Activated CD4-positive, alpha-beta memory T cell treated with anti-CD3 and anti-CD28 coated beads, Interleukin-2, amount 10 ng/mL, durations not matched to agents 7 days and 5 days (primary cell): ENCODE measurements at regions not wholly inside any gene's neighbourhood (a gene's known extent, or its start where the extent isn't known, plus 50 kb on each side); places are given as distances from the start of the nearest gene placed in this dataset.
"Not testable (repeated sequence)": the region's sequence is repeated elsewhere in the genome, so short reads cannot be mapped to it uniquely, and the experiment has no call there.

Source experiments
- CTCF ChIA-PET: fragments of 350-600 bp; sonication (Branson Sonifier 250); formaldehyde crosslinking; loops from one replicate; lab custom pipeline; 2021; ENCODE audit warnings: antibody characterized with exemption, inconsistent platforms; lab: Charles Lee
- POLR2A ChIA-PET: fragments of 350-600 bp; sonication (Branson Sonifier 250); formaldehyde crosslinking; loops from one replicate; lab custom pipeline; 2021; ENCODE audit warnings: antibody characterized with exemption; lab: Charles Lee
- DNase-seq: peaks from one replicate; pipeline ENCODE4 v3.0.0-alpha.2; 2020
- H3K27ac Mint-ChIP-seq: one replicate; pipeline ENCODE4 v1.8.0; 2021; ENCODE audit warnings: mild to moderate bottlenecking, mixed read lengths
- H3K27me3 Mint-ChIP-seq: one replicate; pipeline ENCODE4 v1.8.0; 2021; ENCODE audit warnings: mixed read lengths
- H3K36me3 Mint-ChIP-seq: one replicate; pipeline ENCODE4 v1.8.0; 2021; ENCODE audit warnings: low read depth, mixed read lengths
- H3K4me1 Mint-ChIP-seq: one replicate; pipeline ENCODE4 v1.8.0; 2021; ENCODE audit warnings: mixed read lengths
- H3K4me3 Mint-ChIP-seq: one replicate; pipeline ENCODE4 v1.8.0; 2021; ENCODE audit warnings: mild to moderate bottlenecking, mixed read lengths
- H3K9me3 Mint-ChIP-seq: one replicate; pipeline ENCODE4 v1.8.0; 2021; ENCODE audit warnings: mixed read lengths

GRCh38 chr21:15627011-15627410 is 102.8 kb upstream of the USP25 start:
- Mint-ChIP-seq H3K27ac (no peak overlapping the region), H3K9me3 (no peaks in the 10 kb centered on the region), H3K4me3 (no peak overlapping the region), H3K4me1 (no peaks in the 10 kb centered on the region), H3K36me3 (no peaks in the 10 kb centered on the region), H3K27me3 (no peaks in the 10 kb centered on the region)
- ChIA-PET CTCF (no interaction called here), POLR2A (no interaction called here)
- DNase-seq = no peak

- Mint-ChIP-seq H3K9me3 (no peaks in the 10 kb centered on the region), H3K4me3 (no peak overlapping the region), H3K4me1 (no peaks in the 10 kb centered on the region), H3K27ac (no peak overlapping the region), H3K27me3 (no peaks in the 10 kb centered on the region), H3K36me3 (no peaks in the 10 kb centered on the region)
- DNase-seq = no peak
- POLR2A ChIA-PET = no interaction called here
- CTCF ChIA-PET = no interaction called here
Observed at GRCh38 chr21:15627823-15628222, 102.0 kb upstream of the USP25 start.

- no peak overlapping the region for H3K4me3 Mint-ChIP-seq
- CTCF ChIA-PET = no interaction called here
- no peaks in the 10 kb centered on the region for H3K27me3 Mint-ChIP-seq
- H3K27ac Mint-ChIP-seq = no peak overlapping the region
- POLR2A ChIA-PET = no interaction called here
- DNase-seq = no peak
- no peaks in the 10 kb centered on the region for H3K9me3 Mint-ChIP-seq
- H3K4me1 Mint-ChIP-seq = no peaks in the 10 kb centered on the region
- no peaks in the 10 kb centered on the region for H3K36me3 Mint-ChIP-seq
Observed at GRCh38 chr21:15631342-15631741, 98.4 kb upstream of the USP25 start.

- H3K27me3 Mint-ChIP-seq, H3K36me3 Mint-ChIP-seq, H3K9me3 Mint-ChIP-seq, DNase-seq, POLR2A ChIA-PET, H3K4me3 Mint-ChIP-seq, CTCF ChIA-PET, H3K27ac Mint-ChIP-seq, H3K4me1 Mint-ChIP-seq: not testable (repeated sequence)
Observed at GRCh38 chr21:15634541-15634940, 95.2 kb upstream of the USP25 start.

- CTCF ChIA-PET = no interaction called here
- Mint-ChIP-seq H3K9me3 (no peaks in the 10 kb centered on the region), H3K4me3 (no peak overlapping the region), H3K4me1 (no peaks in the 10 kb centered on the region), H3K27me3 (no peaks in the 10 kb centered on the region), H3K27ac (no peak overlapping the region), H3K36me3 (no peaks in the 10 kb centered on the region)
- no peak for DNase-seq
- POLR2A ChIA-PET = no interaction called here
Observed at GRCh38 chr21:15638856-15639549, 90.8 kb upstream of the USP25 start.

GRCh38 chr21:15640113-15640512 is 89.7 kb upstream of the USP25 start:
- H3K27ac Mint-ChIP-seq, H3K4me3 Mint-ChIP-seq, H3K36me3 Mint-ChIP-seq, CTCF ChIA-PET, H3K9me3 Mint-ChIP-seq, H3K27me3 Mint-ChIP-seq, DNase-seq, H3K4me1 Mint-ChIP-seq, POLR2A ChIA-PET: not testable (repeated sequence)

GRCh38 chr21:15644489-15644888 is 85.3 kb upstream of the USP25 start:
- Mint-ChIP-seq H3K27me3 (no peaks in the 10 kb centered on the region), H3K9me3 (no peaks in the 10 kb centered on the region), H3K4me3 (no peak overlapping the region), H3K27ac (no peak overlapping the region), H3K4me1 (no peaks in the 10 kb centered on the region), H3K36me3 (no peaks in the 10 kb centered on the region)
- ChIA-PET POLR2A (no interaction called here), CTCF (no interaction called here)
- DNase-seq = no peak

- ChIA-PET POLR2A (no interaction called here), CTCF (no interaction called here)
- no peaks in the 10 kb centered on the region for H3K27me3 Mint-ChIP-seq
- no peak overlapping the region for H3K4me3 Mint-ChIP-seq
- no peaks in the 10 kb centered on the region for H3K4me1 Mint-ChIP-seq
- H3K36me3 Mint-ChIP-seq = no peaks in the 10 kb centered on the region
- no peak for DNase-seq
- no peak overlapping the region for H3K27ac Mint-ChIP-seq
- no peaks in the 10 kb centered on the region for H3K9me3 Mint-ChIP-seq
Observed at GRCh38 chr21:15645830-15646229, 84.0 kb upstream of the USP25 start.

GRCh38 chr21:15650735-15651134 is 79.0 kb upstream of the USP25 start:
- Mint-ChIP-seq H3K4me1 (no peaks in the 10 kb centered on the region), H3K36me3 (no peaks in the 10 kb centered on the region), H3K27me3 (peaks cover 4% of the 10 kb centered on the region), H3K9me3 (no peaks in the 10 kb centered on the region), H3K27ac (no peak overlapping the region), H3K4me3 (no peak overlapping the region)
- POLR2A ChIA-PET = no interaction called here
- DNase-seq = no peak
- CTCF ChIA-PET = no interaction called here

- no peaks in the 10 kb centered on the region for H3K36me3 Mint-ChIP-seq
- H3K4me1 Mint-ChIP-seq = no peaks in the 10 kb centered on the region
- no peak overlapping the region for H3K27ac Mint-ChIP-seq
- H3K4me3 Mint-ChIP-seq = no peak overlapping the region
- H3K9me3 Mint-ChIP-seq = no peaks in the 10 kb centered on the region
- no peak for DNase-seq
- POLR2A ChIA-PET = no interaction called here
- H3K27me3 Mint-ChIP-seq = peaks cover 4% of the 10 kb centered on the region
- CTCF ChIA-PET = no interaction called here
Observed at GRCh38 chr21:15651172-15651571, 78.6 kb upstream of the USP25 start.

GRCh38 chr21:15653710-15654109 is 76.1 kb upstream of the USP25 start:
- ChIA-PET CTCF (no interaction called here), POLR2A (no interaction called here)
- H3K27me3 Mint-ChIP-seq = peaks cover 7% of the 10 kb centered on the region
- no peak overlapping the region for H3K4me3 Mint-ChIP-seq
- no peak overlapping the region for H3K27ac Mint-ChIP-seq
- H3K9me3 Mint-ChIP-seq = no peaks in the 10 kb centered on the region
- DNase-seq = no peak
- no peaks in the 10 kb centered on the region for H3K36me3 Mint-ChIP-seq
- no peaks in the 10 kb centered on the region for H3K4me1 Mint-ChIP-seq

GRCh38 chr21:15654171-15654570 is 75.6 kb upstream of the USP25 start:
- no peak overlapping the region for H3K27ac Mint-ChIP-seq
- no peaks in the 10 kb centered on the region for H3K9me3 Mint-ChIP-seq
- H3K27me3 Mint-ChIP-seq = peaks cover 7% of the 10 kb centered on the region
- no peaks in the 10 kb centered on the region for H3K4me1 Mint-ChIP-seq
- POLR2A ChIA-PET = no interaction called here
- no peak for DNase-seq
- CTCF ChIA-PET = no interaction called here
- H3K4me3 Mint-ChIP-seq = no peak overlapping the region
- H3K36me3 Mint-ChIP-seq = no peaks in the 10 kb centered on the region

- CTCF ChIA-PET = interaction anchor here (0.5 kb wide), 1 partner anchor 19 kb away, joined by 3 read pairs; no protein-coding TSS in a partner anchor
- H3K27ac Mint-ChIP-seq = no peak overlapping the region
- H3K4me1 Mint-ChIP-seq = no peaks in the 10 kb centered on the region
- POLR2A ChIA-PET = no interaction called here
- no peak for DNase-seq
- H3K27me3 Mint-ChIP-seq = peaks cover 2% of the 10 kb centered on the region
- no peak overlapping the region for H3K4me3 Mint-ChIP-seq
- no peaks in the 10 kb centered on the region for H3K9me3 Mint-ChIP-seq
- no peaks in the 10 kb centered on the region for H3K36me3 Mint-ChIP-seq
Observed at GRCh38 chr21:15659753-15660422, 69.9 kb upstream of the USP25 start.

GRCh38 chr21:15660423-15660804 is 69.4 kb upstream of the USP25 start:
- H3K27ac Mint-ChIP-seq = no peak overlapping the region
- H3K27me3 Mint-ChIP-seq = peaks cover 2% of the 10 kb centered on the region
- no peak for DNase-seq
- ChIA-PET CTCF (no interaction called here), POLR2A (no interaction called here)
- no peak overlapping the region for H3K4me3 Mint-ChIP-seq
- no peaks in the 10 kb centered on the region for H3K36me3 Mint-ChIP-seq
- H3K9me3 Mint-ChIP-seq = no peaks in the 10 kb centered on the region
- no peaks in the 10 kb centered on the region for H3K4me1 Mint-ChIP-seq
